GM23338 (cell line): ENCODE measurements at regions not wholly inside any gene's neighbourhood (a gene's known extent, or its start where the extent isn't known, plus 50 kb on each side); places are given as distances from the start of the nearest gene placed in this dataset.

Experiments used
- CREB1 ChIP-seq: fragments of 250-450 bp; sonication (Bioruptor Pico); IDR thresholded peaks from 2 replicates; pipeline ENCODE4 v1.5.0; 2020; ENCODE audit warnings: low read depth, mild to moderate bottlenecking, moderate library complexity
- CTCF ChIP-seq, 2 experiments: fragments of 200-600 bp in 1 of 2; sonication (generic) in 1 of 2; conservative IDR thresholded peaks; 2 replicates each; pipeline versions ENCODE4 v1.5.1 to v1.6.1; 2016 to 2017; ENCODE audit warnings: antibody characterized with exemption in 2 of 2, low read depth in 2 of 2, mild to moderate bottlenecking in 2 of 2, moderate library complexity in 1 of 2
- EZH2 ChIP-seq: fragments of 200-600 bp; sonication (generic); IDR thresholded peaks from one replicate; pipeline ENCODE4 v1.8.0; 2017; ENCODE audit warnings: antibody characterized with exemption, mild to moderate bottlenecking, low read depth; ENCODE audit not compliant: unreplicated experiment
- EZH2phosphoT487 ChIP-seq: fragments of 200-600 bp; sonication (generic); IDR thresholded peaks from one replicate; pipeline ENCODE4 v1.8.1; 2018; ENCODE audit warnings: antibody characterized with exemption; ENCODE audit not compliant: unreplicated experiment
- JUNB ChIP-seq: IDR thresholded peaks from one replicate; pipeline ENCODE4 v1.6.1; 2016; ENCODE audit warnings: antibody characterized with exemption; ENCODE audit not compliant: unreplicated experiment
- POLR2AphosphoS5 ChIP-seq: IDR thresholded peaks from 2 replicates; pipeline ENCODE4 v1.6.1; 2016; ENCODE audit warnings: antibody characterized with exemption, low read depth
- ZNF114 ChIP-seq: fragments of 250-450 bp; sonication (Bioruptor Pico); IDR thresholded peaks from 2 replicates; pipeline ENCODE4 v1.5.0; 2020; ENCODE audit warnings: mild to moderate bottlenecking, moderate library complexity
- ZNF331 ChIP-seq: fragments of 250-450 bp; sonication (Bioruptor Pico); IDR thresholded peaks from 2 replicates; pipeline ENCODE4 v1.5.0; 2020; ENCODE audit warnings: low read depth, mild to moderate bottlenecking, moderate library complexity
- ZNF462 ChIP-seq: fragments of 250-450 bp; sonication (Bioruptor Pico); IDR thresholded peaks from 2 replicates; pipeline ENCODE4 v1.5.0; 2020; ENCODE audit warnings: mild to moderate bottlenecking, moderate library complexity
- TF ChIP-seq, protein P1 (sequence below): IDR thresholded peaks from one replicate; pipeline ENCODE4 v1.6.1; 2018; ENCODE audit warnings: antibody characterized with exemption; ENCODE audit not compliant: unreplicated experiment
- TF ChIP-seq, protein P2 (sequence below): IDR thresholded peaks from 2 replicates; pipeline ENCODE4 v1.6.1; 2016; ENCODE audit warnings: antibody characterized with exemption

DNA sequence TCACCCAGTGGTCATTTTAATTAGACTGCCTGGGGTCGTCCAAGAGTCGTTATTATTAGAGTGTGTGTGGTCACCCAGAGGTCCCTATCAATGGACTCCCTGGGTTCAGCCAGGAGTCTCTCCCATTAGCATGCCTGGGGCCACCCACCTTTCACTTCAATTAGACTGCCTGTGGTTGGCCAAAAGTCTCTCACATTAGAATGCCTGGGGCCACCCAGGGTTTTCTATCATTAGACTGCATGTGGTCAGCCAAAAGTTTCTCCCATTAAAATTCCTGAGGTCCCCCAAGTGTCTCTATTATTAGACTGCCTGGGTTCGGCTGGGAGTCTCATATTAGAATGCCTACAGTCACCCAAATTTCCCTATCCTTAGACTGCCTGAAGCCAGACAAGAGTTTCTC, 1472.6 kb downstream of the UQCRFS1 start:
- TF ChIP-seq CTCF (conservative IDR thresholded peaks at IDR 0.05; ENCODE audit: low read depth in 2 of 2) (no peak), POLR2AphosphoS5 (no peak), EZH2 (no peak), EZH2phosphoT487 (no peak), CREB1 (CRISPR knock-in tag) (no peak), JUNB (no peak), ZNF114 (CRISPR knock-in tag) (no peak), ZNF462 (CRISPR knock-in tag) (no peak), ZNF331 (CRISPR knock-in tag) (no peak)
- TF ChIP-seq, protein P1, sequence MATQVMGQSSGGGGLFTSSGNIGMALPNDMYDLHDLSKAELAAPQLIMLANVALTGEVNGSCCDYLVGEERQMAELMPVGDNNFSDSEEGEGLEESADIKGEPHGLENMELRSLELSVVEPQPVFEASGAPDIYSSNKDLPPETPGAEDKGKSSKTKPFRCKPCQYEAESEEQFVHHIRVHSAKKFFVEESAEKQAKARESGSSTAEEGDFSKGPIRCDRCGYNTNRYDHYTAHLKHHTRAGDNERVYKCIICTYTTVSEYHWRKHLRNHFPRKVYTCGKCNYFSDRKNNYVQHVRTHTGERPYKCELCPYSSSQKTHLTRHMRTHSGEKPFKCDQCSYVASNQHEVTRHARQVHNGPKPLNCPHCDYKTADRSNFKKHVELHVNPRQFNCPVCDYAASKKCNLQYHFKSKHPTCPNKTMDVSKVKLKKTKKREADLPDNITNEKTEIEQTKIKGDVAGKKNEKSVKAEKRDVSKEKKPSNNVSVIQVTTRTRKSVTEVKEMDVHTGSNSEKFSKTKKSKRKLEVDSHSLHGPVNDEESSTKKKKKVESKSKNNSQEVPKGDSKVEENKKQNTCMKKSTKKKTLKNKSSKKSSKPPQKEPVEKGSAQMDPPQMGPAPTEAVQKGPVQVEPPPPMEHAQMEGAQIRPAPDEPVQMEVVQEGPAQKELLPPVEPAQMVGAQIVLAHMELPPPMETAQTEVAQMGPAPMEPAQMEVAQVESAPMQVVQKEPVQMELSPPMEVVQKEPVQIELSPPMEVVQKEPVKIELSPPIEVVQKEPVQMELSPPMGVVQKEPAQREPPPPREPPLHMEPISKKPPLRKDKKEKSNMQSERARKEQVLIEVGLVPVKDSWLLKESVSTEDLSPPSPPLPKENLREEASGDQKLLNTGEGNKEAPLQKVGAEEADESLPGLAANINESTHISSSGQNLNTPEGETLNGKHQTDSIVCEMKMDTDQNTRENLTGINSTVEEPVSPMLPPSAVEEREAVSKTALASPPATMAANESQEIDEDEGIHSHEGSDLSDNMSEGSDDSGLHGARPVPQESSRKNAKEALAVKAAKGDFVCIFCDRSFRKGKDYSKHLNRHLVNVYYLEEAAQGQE: no peak
- TF ChIP-seq, protein P2, sequence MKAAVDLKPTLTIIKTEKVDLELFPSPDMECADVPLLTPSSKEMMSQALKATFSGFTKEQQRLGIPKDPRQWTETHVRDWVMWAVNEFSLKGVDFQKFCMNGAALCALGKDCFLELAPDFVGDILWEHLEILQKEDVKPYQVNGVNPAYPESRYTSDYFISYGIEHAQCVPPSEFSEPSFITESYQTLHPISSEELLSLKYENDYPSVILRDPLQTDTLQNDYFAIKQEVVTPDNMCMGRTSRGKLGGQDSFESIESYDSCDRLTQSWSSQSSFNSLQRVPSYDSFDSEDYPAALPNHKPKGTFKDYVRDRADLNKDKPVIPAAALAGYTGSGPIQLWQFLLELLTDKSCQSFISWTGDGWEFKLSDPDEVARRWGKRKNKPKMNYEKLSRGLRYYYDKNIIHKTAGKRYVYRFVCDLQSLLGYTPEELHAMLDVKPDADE: no peak
